ENCODE measurements at regions not wholly inside any gene's neighbourhood (a gene's known extent, or its start where the extent isn't known, plus 50 kb on each side); places are given as distances from the start of the nearest gene placed in this dataset.

DNA sequence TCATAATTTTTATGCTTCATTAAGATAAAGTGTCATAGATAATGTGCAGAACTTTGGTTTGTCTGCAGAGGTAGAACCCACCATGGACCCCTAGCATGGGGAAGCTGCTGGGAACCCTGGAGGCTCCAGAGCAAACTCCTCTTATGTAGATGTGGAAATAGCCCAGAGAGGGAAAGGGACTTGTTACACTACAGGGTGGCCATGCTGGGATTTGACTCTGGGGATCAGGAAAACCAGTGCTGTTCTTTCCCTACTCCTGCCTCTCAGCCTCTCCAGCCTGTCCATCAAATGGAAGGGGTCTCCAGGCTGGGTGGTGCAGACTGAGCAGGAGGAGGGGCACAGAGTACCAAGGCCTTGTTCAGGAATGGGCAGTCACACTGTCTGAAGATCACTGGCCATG lies 54.2 kb downstream of the MSX1 start:
- intact Hi-C loops (cut with DNase I), result no loop called here
- no peak for DNase-seq

DNA sequence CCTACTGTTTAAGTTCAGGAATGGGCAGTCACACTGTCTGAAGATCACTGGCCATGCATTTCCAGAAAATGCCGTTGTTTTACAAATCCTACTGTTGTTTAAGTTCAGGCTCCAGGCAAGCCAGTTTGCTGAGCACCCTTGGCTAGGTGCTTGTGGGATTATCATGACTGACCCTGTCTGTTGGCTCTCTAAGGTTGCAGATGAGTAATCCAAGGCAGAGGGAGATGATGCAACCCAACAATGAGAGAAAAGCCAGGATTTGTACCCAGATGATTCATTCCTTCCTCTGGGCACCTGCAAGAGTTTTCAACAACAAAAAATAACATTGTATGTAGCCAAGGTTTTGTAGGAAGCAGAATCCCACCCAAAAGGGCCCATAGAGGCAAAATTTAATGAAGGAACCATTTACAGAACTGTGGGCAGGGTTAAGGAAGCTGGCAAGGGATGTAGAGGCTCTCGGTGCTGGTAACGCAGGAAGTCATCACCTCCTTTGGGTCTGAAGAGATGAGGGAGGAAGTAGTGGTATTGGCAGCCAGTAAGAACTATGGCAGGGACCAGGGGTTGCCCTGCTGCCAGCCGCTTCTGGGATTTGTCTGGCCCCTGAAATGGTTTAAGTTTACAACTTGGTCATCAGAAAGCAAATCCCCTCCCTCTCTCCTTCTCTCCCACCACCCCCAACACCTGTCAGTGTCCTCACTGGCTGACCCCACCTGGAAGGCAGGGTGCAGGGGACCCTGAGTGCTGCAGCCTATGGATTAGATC lies 54.8 kb downstream of the MSX1 start:
- DNase-seq, result no peak
- intact Hi-C loops (cut with DNase I), result no loop called here

DNA sequence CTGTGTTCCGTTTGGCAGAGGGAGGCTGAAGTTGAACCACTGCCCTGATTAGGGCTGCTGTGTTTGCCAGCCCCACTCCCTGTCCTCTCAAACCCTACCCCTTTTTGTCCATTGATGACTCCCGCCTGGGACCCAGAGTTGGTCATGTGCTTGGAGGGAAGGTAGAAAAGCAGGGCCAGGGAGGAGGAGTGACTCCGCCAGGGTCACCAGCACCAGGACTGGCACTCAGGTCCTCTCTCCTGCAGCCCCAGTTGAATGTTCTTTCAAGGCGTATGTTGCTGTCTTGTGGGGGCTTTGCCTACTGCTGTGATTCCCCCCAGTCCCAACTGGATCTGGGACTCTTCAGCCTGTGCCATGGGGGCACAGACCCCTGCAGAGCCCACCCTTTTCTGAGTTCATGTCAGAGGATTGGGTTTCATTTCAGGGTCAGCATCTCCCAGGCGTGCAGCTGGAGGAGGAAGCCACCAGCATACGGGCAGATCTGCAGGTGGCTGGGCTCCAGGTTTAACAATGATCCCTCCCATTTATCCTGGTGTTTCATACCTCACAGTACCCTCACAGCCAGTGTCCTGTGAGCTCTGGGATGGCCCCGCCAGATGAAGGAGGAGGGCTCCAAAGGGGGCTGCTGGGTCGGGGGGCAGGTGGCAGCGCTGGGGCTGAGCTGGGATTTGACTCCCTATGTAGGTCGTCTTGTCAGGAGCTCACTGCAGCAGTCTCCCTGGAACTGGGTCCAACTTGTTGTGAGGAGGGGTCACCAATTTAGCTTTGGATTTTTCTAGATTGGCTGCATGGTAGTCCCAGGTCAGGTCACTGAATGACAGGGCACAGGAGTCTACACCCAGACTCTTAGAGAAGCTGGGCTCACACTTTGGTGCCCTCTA lies 55.7 kb downstream of the MSX1 start:
- no peak for DNase-seq
- intact Hi-C loops (cut with DNase I), result no loop called here

DNA sequence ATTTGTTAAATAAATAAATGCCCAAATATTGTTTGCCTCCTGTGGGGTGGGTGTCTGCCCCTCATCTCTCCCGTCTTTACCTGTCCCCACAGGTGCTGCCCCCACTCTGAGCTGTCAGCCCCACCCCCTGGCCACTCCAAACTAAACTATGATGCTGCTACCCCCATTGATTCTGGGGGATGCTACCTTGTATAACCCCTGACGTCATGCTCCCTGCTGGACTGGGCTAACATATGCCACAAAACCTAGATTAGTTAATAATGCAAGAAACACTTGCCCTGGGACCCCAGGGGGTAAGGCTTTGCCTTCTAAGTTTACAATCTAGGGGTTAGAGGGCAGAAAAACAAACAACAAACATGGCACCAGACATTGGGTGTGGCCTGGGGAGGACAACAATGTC lies 58.6 kb downstream of the MSX1 start:
- DNase-seq, result no peak
- intact Hi-C loops (cut with DNase I), result no loop called here

DNA sequence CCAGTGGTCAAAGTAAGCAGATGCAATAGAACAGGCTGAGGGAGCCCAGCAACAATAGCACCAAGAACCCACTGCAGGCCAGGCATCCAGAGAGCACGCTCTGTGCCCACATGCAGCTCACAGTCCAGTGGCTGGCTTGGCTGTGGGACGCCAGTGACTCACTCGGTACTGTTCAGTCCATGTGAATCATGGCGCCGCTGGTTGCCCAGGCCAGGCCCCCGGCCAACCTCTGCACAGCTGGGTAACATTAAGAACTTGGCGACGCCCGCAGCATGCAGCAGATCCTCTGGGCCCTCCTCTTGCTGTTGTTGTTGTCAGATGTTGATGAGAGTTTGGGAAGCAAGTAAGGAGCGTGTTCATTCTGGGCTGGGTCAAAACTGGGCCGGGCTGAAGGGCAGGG lies 60.5 kb downstream of the MSX1 start:
- no peak for DNase-seq
- intact Hi-C loops (cut with DNase I), result no loop called here

DNA sequence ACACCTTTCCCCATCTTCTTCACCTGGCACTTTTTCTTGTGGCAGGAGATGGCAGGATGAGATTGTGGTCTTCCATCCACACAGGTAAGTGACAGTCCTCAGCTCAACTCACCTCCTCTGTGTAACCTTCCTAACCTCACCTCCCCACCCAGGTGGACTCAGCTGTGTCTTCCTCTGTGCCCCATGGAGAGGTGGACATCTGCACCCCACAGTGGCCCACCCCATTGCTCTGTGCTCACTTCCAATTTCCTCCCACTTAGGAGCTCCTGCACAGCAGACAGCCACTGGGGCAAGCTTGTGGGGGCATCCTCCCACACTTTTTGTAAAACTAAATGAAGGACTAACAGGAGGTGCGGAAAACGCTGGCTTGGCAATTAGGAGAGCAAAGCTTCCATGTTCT lies 61.6 kb downstream of the MSX1 start:
- DNase-seq, result no peak
- intact Hi-C loops (cut with DNase I), result no loop called here

DNA sequence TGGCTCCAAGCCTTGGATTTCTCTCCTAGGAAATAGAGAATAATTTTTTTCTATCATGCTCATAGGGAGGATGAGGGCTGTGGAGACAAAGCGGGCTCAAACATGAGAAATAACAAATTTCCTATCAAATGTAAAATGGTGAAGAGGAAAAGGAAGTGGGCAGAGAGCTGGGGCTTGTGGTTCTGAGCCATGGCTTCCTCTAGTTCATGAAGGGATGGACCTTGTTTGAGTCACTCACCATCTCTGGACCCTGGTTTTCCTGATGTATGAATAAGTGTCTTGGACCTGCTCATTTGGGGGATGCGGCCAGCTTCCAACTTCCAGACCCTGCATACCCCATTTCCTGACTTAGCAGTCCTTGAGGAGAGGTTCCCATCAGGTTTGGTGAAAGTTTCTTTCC lies 63.0 kb downstream of the MSX1 start:
- no peak for DNase-seq
- intact Hi-C loops (cut with DNase I), result no loop called here

DNA sequence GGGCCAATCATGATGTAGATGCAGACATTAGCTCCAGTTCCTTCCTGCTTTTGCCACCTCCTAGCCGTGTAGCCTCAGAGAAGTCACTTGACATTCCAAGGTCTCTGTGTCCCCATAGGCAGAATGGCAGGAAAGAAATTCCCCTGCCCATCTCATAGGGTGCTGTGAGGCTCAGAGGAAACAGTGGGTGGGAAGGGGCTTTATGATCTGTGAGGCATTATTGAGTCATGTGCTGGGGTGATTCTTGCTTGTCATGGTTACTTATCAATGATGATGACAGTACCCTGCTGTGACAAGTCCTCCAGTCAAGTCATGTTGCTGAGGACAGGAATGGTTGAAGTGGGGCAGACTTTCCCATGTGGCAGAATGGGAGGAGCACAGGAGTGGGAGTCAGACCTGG lies 63.7 kb downstream of the MSX1 start:
- DNase-seq, result no peak
- intact Hi-C loops (cut with DNase I), result no loop called here

DNA sequence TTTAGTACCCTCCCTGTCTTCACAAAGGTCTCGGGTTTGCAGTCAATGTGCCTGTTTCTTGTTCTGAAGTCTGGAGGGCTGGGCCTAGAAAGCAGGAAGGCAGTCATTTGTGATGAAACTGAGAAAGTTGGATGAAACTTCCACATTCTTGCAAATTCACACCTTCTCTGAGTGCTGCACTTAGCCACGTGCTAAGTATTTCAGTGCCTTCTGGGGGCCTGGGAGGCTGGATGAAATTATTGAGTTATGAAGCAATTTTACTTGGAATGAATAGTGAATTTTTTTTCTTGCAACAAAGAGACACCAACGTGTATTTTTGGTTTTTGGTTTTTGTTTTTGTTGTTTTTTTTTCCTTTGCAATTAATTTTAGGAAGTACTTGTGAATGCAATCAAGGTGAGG lies 71.2 kb downstream of the MSX1 start:
- intact Hi-C loops (cut with DNase I), result no loop called here
- no peak for DNase-seq

DNA sequence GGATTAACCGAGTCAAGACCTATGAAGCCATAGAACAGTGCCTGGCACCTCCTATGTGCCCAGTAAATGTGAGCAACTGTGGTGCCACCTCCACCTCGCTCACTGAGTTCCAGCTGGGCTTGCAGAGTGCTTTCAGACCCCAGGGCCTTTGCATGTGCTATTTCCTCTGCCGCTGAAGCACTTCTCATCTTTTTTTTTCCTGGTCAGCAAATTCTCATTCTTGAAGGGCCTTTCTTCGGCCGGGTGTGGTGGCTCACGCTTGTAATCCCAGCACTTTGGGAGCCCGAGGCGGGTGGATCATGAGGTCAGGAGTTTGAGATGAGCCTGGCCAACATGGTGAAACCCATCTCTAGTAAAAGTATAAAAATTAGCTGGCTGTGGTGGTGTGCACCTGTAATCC lies 76.5 kb downstream of the MSX1 start:
- DNase-seq, result no peak
- intact Hi-C loops (cut with DNase I), result no loop called here

DNA sequence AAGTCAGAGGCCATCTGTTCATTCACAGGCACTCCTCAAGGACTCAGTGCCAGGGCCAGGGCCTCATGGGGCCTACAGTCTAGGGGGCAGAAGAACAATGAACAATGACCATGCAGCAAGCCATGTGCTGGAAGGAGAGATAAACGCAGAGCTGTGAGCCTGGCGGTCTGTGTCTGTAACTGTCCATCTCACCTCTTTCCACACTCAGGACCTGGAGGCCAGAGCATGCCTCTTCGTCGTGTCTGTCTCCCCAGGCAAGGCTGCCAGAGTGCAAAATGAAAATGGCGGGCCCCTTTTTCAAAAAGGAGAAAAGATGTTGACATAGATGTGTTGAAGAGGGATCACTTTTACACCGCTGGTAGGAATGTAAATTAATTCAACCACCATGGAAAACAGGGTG lies 78.5 kb downstream of the MSX1 start:
- no peak for DNase-seq

DNA sequence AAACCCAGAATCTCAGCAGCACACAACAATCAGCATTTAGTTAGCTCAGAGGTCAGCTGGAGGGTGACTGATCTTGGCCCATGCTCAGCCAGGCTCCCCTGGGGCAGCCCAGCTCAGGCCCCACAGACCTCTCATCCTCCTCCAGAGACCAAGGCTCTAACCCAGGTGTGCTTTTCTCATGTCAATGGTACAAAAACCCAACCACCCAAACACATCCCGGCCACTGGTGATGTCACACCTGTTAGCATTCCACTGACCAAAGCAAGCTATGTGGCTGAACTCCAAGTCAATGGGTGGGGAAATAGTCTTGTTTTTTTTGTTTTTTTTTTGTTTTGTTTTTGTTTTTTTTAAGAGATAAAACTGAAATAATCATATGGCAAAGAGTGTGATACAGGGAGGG lies 77.5 kb downstream of the CYTL1 start:
- DNase-seq, result no peak
- intact Hi-C loops (cut with DNase I), result loop anchor here (10.0 kb wide), 1 partner anchor 117 kb away; no protein-coding TSS in a partner anchor

More for the DNA sequence above, 78.5 kb downstream of the MSX1 start:
- intact Hi-C loops (cut with DNase I), result no loop called here

DNA sequence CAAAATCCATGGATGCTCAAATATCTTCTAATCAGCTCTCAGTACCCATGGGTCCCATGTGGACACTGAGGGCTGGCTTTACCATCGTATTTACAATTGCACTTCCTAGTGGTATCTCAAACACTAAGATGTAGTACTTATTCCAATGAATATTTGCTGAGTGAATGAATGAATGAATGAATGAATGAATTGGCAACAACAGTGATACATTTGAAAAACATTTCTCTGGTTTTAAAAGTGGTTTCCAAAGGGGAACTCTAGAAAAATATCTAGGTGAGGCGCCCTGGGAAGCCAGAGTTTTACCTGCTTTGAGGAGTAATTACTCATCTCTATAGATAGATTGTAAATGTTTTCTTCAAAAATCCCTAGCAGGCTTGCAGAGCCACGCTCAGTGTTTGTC lies 76.6 kb downstream of the CYTL1 start:
- intact Hi-C loops (cut with DNase I), result loop anchor here (10.0 kb wide), 1 partner anchor 118 kb away; no protein-coding TSS in a partner anchor
- DNase-seq, result no peak

DNA sequence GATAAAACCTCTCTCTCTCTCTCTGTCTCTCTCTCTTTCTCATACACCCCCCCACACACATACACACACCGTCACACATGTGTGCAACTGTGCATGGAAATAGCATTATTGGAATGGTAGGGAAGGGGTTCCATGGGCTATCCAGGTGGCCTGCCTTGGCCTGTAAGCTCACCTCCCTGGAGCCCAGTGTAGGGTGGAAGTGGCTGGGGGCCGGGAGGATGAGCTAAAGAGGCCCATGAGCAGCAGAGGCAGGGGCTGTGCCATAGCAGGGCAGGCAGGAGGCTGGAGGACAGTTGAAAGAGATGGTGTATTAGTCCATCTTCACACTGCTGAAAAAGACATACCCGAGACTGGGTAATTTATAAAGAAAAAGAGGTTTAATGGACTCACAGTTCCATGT lies 74.2 kb downstream of the CYTL1 start:
- no peak for DNase-seq

DNA sequence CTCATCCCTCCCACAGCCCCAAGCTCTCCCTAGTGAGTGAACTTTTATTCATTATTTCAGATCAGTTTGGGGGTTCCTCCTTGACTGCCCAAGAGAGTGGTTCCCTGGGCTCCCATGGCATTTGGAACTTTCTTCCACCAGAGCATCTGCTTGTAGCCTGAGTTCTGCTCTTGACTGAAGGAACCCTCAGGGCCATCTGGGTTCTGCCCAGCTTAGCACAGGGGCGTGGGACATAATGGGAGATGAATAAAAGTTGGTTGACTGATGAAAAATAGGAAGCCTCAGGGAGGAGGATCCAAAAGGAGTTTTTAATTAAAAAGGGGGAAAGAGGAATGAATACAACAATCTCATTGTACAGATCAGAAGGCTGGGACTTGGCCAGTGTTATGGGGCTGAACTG lies 73.4 kb downstream of the CYTL1 start:
- intact Hi-C loops (cut with DNase I), result loop anchor here (10.0 kb wide), 1 partner anchor 121 kb away; no protein-coding TSS in a partner anchor
- no peak for DNase-seq

More for the DNA sequence above, 74.2 kb downstream of the CYTL1 start:
- intact Hi-C loops (cut with DNase I), result loop anchor here (10.0 kb wide), 1 partner anchor 120 kb away; no protein-coding TSS in a partner anchor

DNA sequence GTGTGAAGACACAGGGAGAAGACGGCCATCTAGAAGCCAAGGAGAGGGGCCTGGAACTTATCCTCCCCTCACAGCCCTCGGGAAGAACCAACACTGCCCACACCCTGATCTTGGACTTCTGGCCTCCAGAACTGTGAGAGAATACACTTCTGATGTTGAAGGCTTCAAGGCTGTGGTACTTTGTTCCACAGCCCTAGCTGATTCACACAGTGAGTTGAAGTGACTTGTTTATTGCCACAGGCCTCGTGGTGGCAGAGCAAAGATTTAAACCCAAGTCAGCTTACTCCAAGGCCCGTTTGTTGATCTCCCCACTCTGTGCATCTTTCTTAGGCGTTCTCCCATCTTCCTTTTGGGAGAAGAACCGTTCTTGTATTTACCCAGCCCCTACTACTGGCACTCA lies 72.8 kb downstream of the CYTL1 start:
- DNase-seq, result no peak
- intact Hi-C loops (cut with DNase I), result loop anchor here (10.0 kb wide), 1 partner anchor 122 kb away; no protein-coding TSS in a partner anchor

DNA sequence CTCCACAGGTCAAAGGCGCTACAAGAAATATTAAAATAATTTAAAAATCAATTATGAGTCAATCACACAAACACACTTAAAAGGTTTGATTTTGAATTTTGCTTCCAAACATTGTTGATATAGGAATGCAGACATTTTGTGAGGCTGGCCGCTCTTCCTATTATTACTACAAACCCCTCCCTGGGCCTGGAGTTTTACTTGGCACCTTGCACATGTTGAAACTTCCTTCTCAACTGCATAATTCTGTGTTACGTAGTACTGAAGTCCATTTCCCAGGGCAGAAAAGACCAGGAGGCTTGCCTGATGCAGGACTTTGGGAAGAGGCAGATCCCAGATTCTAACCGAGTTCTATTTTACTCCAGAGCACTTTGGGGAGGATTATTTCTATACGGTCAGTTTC lies 71.5 kb downstream of the CYTL1 start:
- intact Hi-C loops (cut with DNase I), result loop anchor here (10.0 kb wide), 1 partner anchor 123 kb away; no protein-coding TSS in a partner anchor
- no peak for DNase-seq

DNA sequence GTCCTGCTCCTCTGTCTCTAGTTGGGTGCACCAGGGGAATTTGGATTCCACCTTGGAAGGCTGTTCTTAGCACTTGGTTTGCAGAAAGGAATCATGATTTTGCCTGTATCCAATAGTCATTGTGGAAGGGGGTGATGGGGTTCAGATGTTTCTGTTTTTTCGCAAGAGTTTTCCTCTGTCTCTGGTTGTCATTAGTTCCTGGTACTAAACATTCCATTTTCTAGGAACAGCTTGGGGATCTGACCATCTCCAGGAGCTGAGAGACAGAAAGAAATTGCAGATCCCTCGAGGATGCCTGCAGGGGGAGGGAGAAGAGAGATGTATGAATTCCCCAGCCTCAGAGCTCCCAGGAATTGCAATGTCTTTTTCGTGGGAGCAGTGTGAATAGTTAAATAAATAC lies 70.9 kb downstream of the CYTL1 start:
- intact Hi-C loops (cut with DNase I), result loop anchor here (10.0 kb wide), 1 partner anchor 124 kb away; no protein-coding TSS in a partner anchor
- no peak for DNase-seq

DNA sequence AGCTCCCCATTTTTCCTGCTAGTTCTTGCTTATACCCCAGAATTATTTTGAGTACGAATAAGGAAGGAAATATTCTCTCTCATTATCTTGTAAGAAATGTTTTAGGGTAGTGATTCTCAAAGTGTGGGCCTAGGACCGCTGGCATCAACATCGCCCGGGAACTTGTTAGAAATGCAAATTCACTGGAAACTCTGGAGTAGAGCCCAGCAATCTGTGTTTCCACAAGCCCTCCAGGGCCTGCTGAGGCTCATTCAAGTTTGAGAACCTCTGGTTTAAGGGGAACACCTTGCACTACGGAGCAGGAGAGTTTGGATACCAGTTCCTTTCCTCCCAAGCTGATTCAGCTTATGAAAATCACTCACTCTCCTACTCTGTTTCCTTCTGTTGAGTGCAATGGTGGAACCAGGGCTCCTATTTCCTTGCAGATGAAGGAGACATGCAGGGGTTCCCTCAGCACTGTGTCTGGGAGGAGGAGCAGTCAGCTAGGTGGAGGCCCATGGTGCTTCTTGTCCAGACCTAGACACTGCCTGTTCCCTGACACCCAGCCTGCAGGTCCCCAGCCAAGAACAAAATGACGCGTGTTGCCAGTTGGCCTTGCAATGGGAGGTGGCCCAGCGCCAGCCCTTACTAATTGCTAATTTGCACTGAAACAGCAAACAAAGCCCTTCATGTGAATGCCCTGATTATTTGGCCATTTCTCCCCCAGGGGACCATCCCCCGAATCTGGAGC lies 68.5 kb downstream of the CYTL1 start:
- peak; percentile 21 to 92 (median 69) for DNase-seq
- intact Hi-C loops (cut with DNase I), result no loop called here

DNA sequence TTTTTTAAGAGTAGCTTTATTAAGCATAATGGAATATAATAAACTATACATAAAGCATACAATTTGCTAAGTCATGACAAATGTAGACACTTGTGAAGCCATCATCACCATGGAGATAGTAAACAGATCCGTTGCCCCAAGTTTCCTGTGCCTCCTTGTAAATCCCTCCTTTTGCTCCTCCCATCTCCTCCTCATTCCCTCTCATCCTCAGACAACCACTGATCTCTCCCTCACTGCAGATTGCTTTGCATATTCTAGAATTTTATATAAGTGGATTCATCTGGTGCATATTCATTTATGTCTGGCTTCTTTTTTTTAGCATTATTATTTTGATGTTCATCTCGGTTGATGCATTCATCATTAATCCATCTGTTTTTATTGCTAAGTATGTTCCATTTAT lies 67.0 kb downstream of the CYTL1 start:
- no peak for DNase-seq
- intact Hi-C loops (cut with DNase I), result no loop called here

Measured in posterior cingulate gyrus (tissue), 11 donors.